ENCODE measurements at regions not wholly inside any gene's neighbourhood (a gene's known extent, or its start where the extent isn't known, plus 50 kb on each side); places are given as distances from the start of the nearest gene placed in this dataset.
"Not testable (repeated sequence)": the region's sequence is repeated elsewhere in the genome, so short reads cannot be mapped to it uniquely, and the experiment has no call there.

- Mint-ChIP-seq H3K27me3 (peaks cover 13 to 34% (median 22%) of the 10 kb centered on the region in 3 donors), H3K9me3 (peaks cover 4 to 17% (median 10%) of the 10 kb centered on the region in 7 donors)
- DNase-seq; H3K4me3 Mint-ChIP-seq; H3K4me1 Mint-ChIP-seq; H3K27ac Mint-ChIP-seq; ATAC-seq (ENCODE audit: low read depth in 2 of 2); H3K36me3 Mint-ChIP-seq: not testable (repeated sequence)
These were observed 60.3 kb upstream of the NMU start for GRCh38 chr4:55696424-55696823.

- Mint-ChIP-seq H3K36me3 (no peaks in the 10 kb centered on the region), H3K27me3 (peaks cover 7 to 13% (median 10%) of the 10 kb centered on the region in 3 donors), H3K4me1 (no peaks in the 10 kb centered on the region), H3K9me3 (peaks cover 0 to 1% (median 0%) of the 10 kb centered on the region in 7 donors), H3K4me3 (no peak overlapping the region), H3K27ac (no peak overlapping the region)
- no peak for ATAC-seq (ENCODE audit: low read depth in 2 of 2)
- DNase-seq, result no peak
These were observed 70.4 kb upstream of the NMU start for GRCh38 chr4:55706541-55706940.

GRCh38 chr4:55707507-55707906 is 71.4 kb upstream of the NMU start:
- DNase-seq (no peak), ATAC-seq (ENCODE audit: low read depth in 2 of 2) (no peak)
- Mint-ChIP-seq H3K27me3 (peaks cover 7 to 13% (median 10%) of the 10 kb centered on the region in 3 donors), H3K4me1 (no peaks in the 10 kb centered on the region), H3K9me3 (peaks cover 0 to 2% (median 0%) of the 10 kb centered on the region in 7 donors), H3K36me3 (no peaks in the 10 kb centered on the region), H3K27ac (no peak overlapping the region), H3K4me3 (no peak overlapping the region)

GRCh38 chr4:55707991-55708390 is 71.9 kb upstream of the NMU start:
- not testable (repeated sequence) for H3K4me1 Mint-ChIP-seq

GRCh38 chr4:55712835-55713234 is 76.7 kb upstream of the NMU start:
- H3K4me3 Mint-ChIP-seq; H3K9me3 Mint-ChIP-seq; ATAC-seq (ENCODE audit: low read depth in 2 of 2); DNase-seq; H3K27ac Mint-ChIP-seq; H3K4me1 Mint-ChIP-seq; H3K36me3 Mint-ChIP-seq; H3K27me3 Mint-ChIP-seq: not testable (repeated sequence)

More at GRCh38 chr4:55707991-55708390, 71.9 kb upstream of the NMU start:
- H3K27me3 Mint-ChIP-seq, result peaks cover 7 to 13% (median 10%) of the 10 kb centered on the region in 3 donors
- H3K4me3 Mint-ChIP-seq; H3K27ac Mint-ChIP-seq; DNase-seq; ATAC-seq (ENCODE audit: low read depth in 2 of 2); H3K9me3 Mint-ChIP-seq; H3K36me3 Mint-ChIP-seq: not testable (repeated sequence)

- Mint-ChIP-seq H3K27ac (no peak overlapping the region), H3K27me3 (peaks cover 0 to 6% (median 0%) of the 10 kb centered on the region in 3 donors), H3K4me1 (no peaks in the 10 kb centered on the region), H3K36me3 (no peaks in the 10 kb centered on the region), H3K4me3 (no peak overlapping the region), H3K9me3 (no peaks in the 10 kb centered on the region)
- no peak for ATAC-seq (ENCODE audit: low read depth in 2 of 2)
- DNase-seq, result no peak
These were observed 85.6 kb upstream of the NMU start for GRCh38 chr4:55721651-55722050.

- no peaks in the 10 kb centered on the region for H3K4me1 Mint-ChIP-seq
- no peaks in the 10 kb centered on the region for H3K36me3 Mint-ChIP-seq
- H3K9me3 Mint-ChIP-seq, result no peaks in the 10 kb centered on the region
- no peak overlapping the region for H3K27ac Mint-ChIP-seq
- peaks cover 0 to 6% (median 0%) of the 10 kb centered on the region in 3 donors for H3K27me3 Mint-ChIP-seq
- no peak overlapping the region for H3K4me3 Mint-ChIP-seq
- DNase-seq (no peak), ATAC-seq (ENCODE audit: low read depth in 2 of 2) (no peak)
These were observed 86.0 kb upstream of the NMU start for GRCh38 chr4:55722132-55722531.

- Mint-ChIP-seq H3K27me3 (peaks cover 0 to 6% (median 0%) of the 10 kb centered on the region in 3 donors), H3K4me1 (no peaks in the 10 kb centered on the region), H3K4me3 (no peak overlapping the region), H3K36me3 (no peaks in the 10 kb centered on the region), H3K27ac (no peak overlapping the region), H3K9me3 (no peaks in the 10 kb centered on the region)
- no peak for ATAC-seq (ENCODE audit: low read depth in 2 of 2)
- DNase-seq, result no peak
These were observed 87.3 kb upstream of the NMU start for GRCh38 chr4:55723403-55723802.

GRCh38 chr4:55725057-55725456 is 89.0 kb upstream of the NMU start:
- no peaks in the 10 kb centered on the region for H3K36me3 Mint-ChIP-seq
- H3K4me3 Mint-ChIP-seq, result no peak overlapping the region
- H3K27me3 Mint-ChIP-seq, result peaks cover 5 to 10% (median 5%) of the 10 kb centered on the region in 3 donors
- DNase-seq (no peak), ATAC-seq (ENCODE audit: low read depth in 2 of 2) (no peak)
- no peaks in the 10 kb centered on the region for H3K9me3 Mint-ChIP-seq
- H3K4me1 Mint-ChIP-seq, result no peaks in the 10 kb centered on the region
- H3K27ac Mint-ChIP-seq, result no peak overlapping the region

GRCh38 chr4:55727746-55728145 is 91.6 kb upstream of the NMU start:
- Mint-ChIP-seq H3K4me1 (no peaks in the 10 kb centered on the region), H3K27ac (no peak overlapping the region)

GRCh38 chr4:55729351-55730279 is 90.0 kb upstream of the EXOC1L start:
- no peaks in the 10 kb centered on the region for H3K36me3 Mint-ChIP-seq
- no peaks in the 10 kb centered on the region for H3K9me3 Mint-ChIP-seq
- DNase-seq (no peak), ATAC-seq (ENCODE audit: low read depth in 2 of 2) (no peak)
- H3K4me3 Mint-ChIP-seq, result no peak overlapping the region
- no peak overlapping the region for H3K27ac Mint-ChIP-seq
- H3K27me3 Mint-ChIP-seq, result peaks cover 8 to 23% (median 13%) of the 10 kb centered on the region in 3 donors
- H3K4me1 Mint-ChIP-seq, result no peaks in the 10 kb centered on the region

More at GRCh38 chr4:55727746-55728145, 91.6 kb upstream of the NMU start:
- peaks cover 8 to 21% (median 19%) of the 10 kb centered on the region in 3 donors for H3K27me3 Mint-ChIP-seq
- DNase-seq (no peak), ATAC-seq (ENCODE audit: low read depth in 2 of 2) (no peak)
- H3K4me3 Mint-ChIP-seq, result no peak overlapping the region
- H3K9me3 Mint-ChIP-seq, result no peaks in the 10 kb centered on the region
- no peaks in the 10 kb centered on the region for H3K36me3 Mint-ChIP-seq

GRCh38 chr4:55730280-55730931 is 89.2 kb upstream of the EXOC1L start:
- H3K27ac Mint-ChIP-seq, result no peak overlapping the region
- ATAC-seq (ENCODE audit: low read depth in 2 of 2) (no peak), DNase-seq (no peak)
- no peaks in the 10 kb centered on the region for H3K4me1 Mint-ChIP-seq
- no peak overlapping the region for H3K4me3 Mint-ChIP-seq
- H3K9me3 Mint-ChIP-seq, result no peaks in the 10 kb centered on the region
- peaks cover 8 to 23% (median 13%) of the 10 kb centered on the region in 3 donors for H3K27me3 Mint-ChIP-seq
- no peaks in the 10 kb centered on the region for H3K36me3 Mint-ChIP-seq

GRCh38 chr4:55731959-55732358 is 87.6 kb upstream of the EXOC1L start:
- no peaks in the 10 kb centered on the region for H3K9me3 Mint-ChIP-seq
- peaks cover 13 to 28% (median 16%) of the 10 kb centered on the region in 3 donors for H3K27me3 Mint-ChIP-seq
- H3K4me1 Mint-ChIP-seq, result no peaks in the 10 kb centered on the region

GRCh38 chr4:55732864-55733263 is 86.7 kb upstream of the EXOC1L start:
- Mint-ChIP-seq H3K27me3 (peaks cover 19 to 36% (median 19%) of the 10 kb centered on the region in 3 donors), H3K36me3 (no peaks in the 10 kb centered on the region), H3K27ac (no peak overlapping the region), H3K4me3 (no peak overlapping the region), H3K4me1 (no peaks in the 10 kb centered on the region), H3K9me3 (no peaks in the 10 kb centered on the region)
- DNase-seq (no peak), ATAC-seq (ENCODE audit: low read depth in 2 of 2) (no peak)

More at GRCh38 chr4:55731959-55732358, 87.6 kb upstream of the EXOC1L start:
- H3K27ac Mint-ChIP-seq, result no peak overlapping the region
- H3K4me3 Mint-ChIP-seq, result no peak overlapping the region
- DNase-seq (no peak), ATAC-seq (ENCODE audit: low read depth in 2 of 2) (no peak)
- H3K36me3 Mint-ChIP-seq, result no peaks in the 10 kb centered on the region
